ENCODE measurements at regions not wholly inside any gene's neighbourhood (a gene's known extent, or its start where the extent isn't known, plus 50 kb on each side); places are given as distances from the start of the nearest gene placed in this dataset.
"Not testable (repeated sequence)": the region's sequence is repeated elsewhere in the genome, so short reads cannot be mapped to it uniquely, and the experiment has no call there.

DNA sequence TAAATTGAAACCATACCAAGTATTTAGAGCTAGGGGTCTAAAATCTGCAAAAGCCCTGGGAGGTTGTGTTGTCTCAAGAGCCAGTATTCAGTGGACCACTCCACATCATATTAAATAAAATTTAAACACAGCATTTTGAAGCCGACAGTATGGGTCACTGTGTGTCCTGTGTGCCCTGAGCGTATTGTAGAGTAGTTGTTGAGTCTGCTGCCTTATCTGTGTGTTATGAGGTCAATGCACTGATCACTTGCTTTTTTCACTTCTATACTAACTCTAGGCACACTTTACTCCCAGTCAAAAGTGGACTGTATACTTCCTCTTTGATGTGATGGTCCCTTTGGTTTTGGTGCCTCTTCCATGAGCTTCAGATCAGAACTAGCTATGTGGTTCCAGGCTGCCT lies 81.9 kb downstream of the PPIAL4C start:
- TF ChIP-seq POLR2A, CTCF (IDR thresholded peaks at IDR 0.05): not testable (repeated sequence)
